GM21529 (cell line): ENCODE measurements at regions not wholly inside any gene's neighbourhood (a gene's known extent, or its start where the extent isn't known, plus 50 kb on each side); places are given as distances from the start of the nearest gene placed in this dataset.

Experiments
- ATAC-seq: cut with Tn5 transposase; IDR thresholded peaks from one replicate; pipeline ENCODE4 v1.9.1; 2021; ENCODE audit not compliant: unreplicated experiment

DNA sequence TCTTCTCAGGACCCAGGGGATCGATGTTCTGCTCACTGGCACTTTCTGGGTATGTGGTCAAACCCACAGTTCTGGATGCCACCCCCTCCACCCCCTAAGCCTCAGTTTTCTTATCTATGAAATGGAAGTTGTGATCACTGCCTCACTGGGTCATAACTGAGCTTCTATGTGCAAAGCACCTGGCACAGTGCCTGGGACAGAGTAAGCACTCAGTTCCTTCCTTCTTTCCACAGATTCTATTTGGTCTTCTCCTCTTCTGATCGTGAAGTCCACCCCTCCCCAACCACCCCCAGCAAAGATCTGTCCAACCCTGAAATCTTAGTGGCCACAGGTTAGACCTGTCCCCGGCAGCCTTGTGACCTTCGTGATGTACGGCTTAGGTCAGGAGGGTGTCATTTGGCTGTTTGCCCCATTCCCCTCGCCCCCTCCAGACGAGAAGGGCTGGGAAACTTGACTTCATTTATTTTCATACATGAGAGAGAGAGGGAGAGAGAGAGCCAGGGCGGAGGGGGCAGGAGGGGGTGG, 181.4 kb downstream of the FGF18 start:
- no peak for ATAC-seq

DNA sequence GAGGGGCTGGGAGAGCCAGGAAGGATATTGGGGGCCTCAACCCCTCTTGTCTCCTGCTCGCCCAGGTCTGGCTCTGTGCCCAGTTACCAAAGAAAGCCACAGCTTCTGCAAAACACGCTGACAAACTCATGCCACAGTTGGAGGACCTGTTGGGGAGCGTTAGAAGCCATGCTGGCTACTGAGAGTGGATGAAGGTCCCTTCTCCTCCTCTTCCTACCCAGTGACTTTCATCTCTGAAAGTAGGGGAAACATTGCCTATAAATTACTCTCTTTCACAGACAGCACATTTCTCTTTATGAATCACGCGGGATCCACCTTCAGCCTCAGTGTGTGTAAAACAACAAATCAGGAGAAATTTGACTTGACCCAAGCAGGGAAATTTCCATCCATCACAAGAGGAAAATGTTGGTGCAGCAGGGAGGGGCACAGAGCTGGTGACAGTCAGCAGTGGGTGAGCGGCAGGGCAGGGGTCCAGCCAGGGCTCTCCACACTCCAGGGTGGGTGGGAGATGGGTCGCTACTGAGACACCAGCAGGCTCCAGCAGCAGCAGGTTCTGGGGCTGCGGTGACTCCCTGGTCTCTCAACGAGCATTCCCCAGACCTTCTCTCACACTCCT, 181.9 kb downstream of the FGF18 start:
- ATAC-seq: no peak

DNA sequence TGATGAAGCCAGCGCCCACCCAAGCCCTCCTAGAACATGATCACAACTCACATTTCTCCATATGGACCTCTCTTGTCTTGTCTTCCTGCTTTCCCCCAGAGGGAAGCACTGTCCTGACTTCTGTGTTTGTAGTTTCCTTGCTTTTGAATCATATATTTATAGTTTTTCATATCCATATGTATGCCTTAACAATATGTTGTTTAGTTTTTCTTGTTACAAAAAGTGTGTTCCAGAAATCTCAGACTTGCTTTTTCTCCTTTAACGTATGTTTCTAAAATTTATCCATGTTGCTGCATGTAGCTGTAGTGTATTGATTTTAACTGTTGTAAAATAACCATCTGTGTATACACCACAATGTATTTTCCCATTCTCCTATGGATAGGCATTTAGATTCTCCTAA, 182.0 kb upstream of the SMIM23 start:
- ATAC-seq: no peak

DNA sequence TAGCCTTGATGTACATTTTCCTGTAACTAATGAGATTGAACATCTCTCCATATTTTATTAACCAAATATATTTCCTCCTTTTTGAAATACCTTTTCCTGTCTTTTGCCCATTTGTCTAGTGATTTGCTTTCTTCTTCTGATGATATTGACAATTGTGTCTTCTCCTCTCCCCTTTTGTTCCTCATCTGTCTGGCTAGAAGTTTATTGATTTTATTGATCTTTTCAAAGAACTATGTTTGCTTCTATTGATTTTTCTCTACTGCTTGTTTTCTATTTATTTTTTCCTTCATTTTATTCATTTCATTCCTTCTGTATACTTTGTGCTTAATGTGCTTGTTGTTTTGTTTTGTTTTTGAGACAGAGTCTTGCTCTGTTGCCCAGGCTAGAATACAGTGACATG, 181.4 kb upstream of the SMIM23 start:
- ATAC-seq: no peak

- no peak for ATAC-seq
Observed at GRCh38 chr5:171606414-171607024, 179.1 kb upstream of the SMIM23 start.

DNA sequence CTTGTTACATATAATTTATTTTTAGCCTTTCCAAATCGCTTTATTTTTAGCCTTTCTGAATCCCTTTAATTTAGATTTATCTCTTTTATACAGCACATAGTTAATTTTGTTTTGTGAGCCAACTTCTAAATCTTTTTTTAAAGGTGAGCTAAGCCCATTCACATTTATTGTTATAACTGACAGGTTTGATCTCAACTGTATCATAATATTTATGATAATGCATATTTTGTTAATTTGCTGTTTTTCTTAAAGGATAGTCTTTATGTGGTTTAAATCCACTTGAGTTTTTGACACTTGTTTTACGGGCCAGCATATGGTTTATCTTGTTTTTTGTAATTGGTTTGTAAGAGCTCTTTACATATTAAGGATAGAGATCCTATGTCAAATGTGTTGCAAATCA, 177.8 kb upstream of the SMIM23 start:
- ATAC-seq: no peak

GRCh38 chr5:171609806-171610452, 175.7 kb upstream of the SMIM23 start:
- no peak for ATAC-seq

DNA sequence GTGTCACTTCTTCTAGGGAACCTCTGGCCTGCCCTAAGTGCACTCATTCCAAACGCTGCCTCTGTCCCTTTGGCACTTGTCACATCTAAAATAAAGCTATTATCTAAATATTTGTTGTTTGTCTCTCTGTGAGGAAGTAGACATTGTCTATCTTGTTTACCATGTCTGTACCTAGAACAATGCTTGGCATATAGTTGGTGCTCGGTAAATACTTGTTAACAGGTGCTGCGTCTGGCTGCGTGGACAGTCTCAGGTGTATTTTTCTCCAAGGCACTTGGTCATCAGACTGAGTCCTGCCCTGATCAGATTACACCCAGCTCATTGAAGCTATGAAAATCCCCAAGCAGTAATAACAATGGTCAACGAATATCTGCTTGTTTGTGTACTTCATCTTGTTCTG, 174.9 kb upstream of the SMIM23 start:
- no peak for ATAC-seq

DNA sequence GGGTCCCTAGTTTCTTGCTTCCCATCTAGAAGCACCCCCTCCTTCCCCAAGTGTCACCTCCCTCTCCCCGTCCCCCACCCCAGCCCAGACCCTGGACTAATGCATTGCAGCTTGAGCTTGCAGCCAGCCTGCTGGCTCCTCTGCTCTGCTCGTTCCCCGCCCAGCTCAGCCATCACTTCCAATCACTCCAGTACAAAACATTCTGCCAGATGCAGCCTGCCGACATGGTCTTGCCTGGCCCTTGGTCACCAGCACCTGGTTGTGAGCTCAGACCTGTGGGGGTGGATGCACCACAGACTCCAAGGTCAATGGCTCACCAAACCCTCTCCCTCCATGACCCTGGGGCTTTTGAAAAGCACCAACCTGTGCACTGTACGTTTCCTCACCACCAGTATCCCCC, 172.9 kb upstream of the SMIM23 start:
- ATAC-seq: no peak

- ATAC-seq: no peak
Observed at GRCh38 chr5:171614511-171614910, 171.1 kb upstream of the SMIM23 start.

- no peak for ATAC-seq
Observed at GRCh38 chr5:171614971-171615653, 170.5 kb upstream of the SMIM23 start.

GRCh38 chr5:171615705-171616640, 169.6 kb upstream of the SMIM23 start:
- no peak for ATAC-seq

- no peak for ATAC-seq
Observed at GRCh38 chr5:171617266-171617665, 168.4 kb upstream of the SMIM23 start.

GRCh38 chr5:171617817-171618591, 167.6 kb upstream of the SMIM23 start:
- ATAC-seq: no peak

- ATAC-seq: no peak
Observed at GRCh38 chr5:171619196-171619595, 166.4 kb upstream of the SMIM23 start.

DNA sequence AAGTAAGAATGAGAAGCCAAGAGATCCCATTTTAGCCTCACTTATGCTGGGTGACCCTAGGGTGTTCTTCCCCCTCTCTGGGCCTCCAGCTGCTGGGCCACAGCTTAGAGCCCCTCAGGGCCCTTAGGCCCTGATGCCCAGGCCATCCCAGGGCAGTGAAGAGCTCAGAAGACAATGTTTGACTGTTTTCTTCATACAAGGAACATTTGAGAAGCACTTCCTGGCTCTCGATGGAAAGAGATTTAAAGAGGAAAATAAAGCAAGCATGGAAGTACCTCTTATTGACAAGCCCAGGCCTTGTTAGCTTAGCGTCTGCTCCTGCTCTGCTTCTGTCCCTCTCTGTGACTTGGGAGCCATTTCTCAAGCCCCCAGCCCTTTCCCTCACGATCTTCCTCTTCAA, 165.9 kb upstream of the SMIM23 start:
- ATAC-seq: no peak

GRCh38 chr5:171622010-171622409, 163.6 kb upstream of the SMIM23 start:
- ATAC-seq: no peak

- ATAC-seq: no peak
Observed at GRCh38 chr5:171623107-171623506, 162.5 kb upstream of the SMIM23 start.

GRCh38 chr5:171623551-171624097, 162.0 kb upstream of the SMIM23 start:
- no peak for ATAC-seq

- no peak for ATAC-seq
Observed at GRCh38 chr5:171624396-171624795, 161.2 kb upstream of the SMIM23 start.
